M059J (cell line): ENCODE measurements at regions not wholly inside any gene's neighbourhood (a gene's known extent, or its start where the extent isn't known, plus 50 kb on each side); places are given as distances from the start of the nearest gene placed in this dataset.

Source experiments
- DNase-seq: peaks from one replicate; pipeline ENCODE4 v3.0.0-alpha.2; 2012; ENCODE audit warnings: low read depth

DNA sequence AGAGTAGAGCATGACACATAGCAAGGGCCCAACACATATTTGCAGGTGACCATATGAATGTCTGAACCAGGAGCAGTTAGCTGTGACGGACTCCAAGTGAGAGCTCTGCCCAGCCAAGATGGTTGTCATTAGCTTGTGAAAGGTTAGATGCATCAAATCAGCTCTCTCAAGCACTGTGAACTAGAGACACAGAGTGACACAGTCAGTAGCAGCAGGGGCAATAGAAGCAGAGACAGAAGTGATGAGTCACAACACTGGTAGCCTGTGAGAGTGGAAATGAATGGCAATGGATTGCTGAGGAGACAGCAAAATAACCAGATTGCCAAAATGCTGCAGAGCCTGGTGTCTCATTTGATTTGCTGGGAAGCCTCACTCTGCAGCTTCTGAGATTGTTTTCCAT lies 558.9 kb downstream of the PKHD1 start:
- DNase-seq: peak; percentile 42

DNA sequence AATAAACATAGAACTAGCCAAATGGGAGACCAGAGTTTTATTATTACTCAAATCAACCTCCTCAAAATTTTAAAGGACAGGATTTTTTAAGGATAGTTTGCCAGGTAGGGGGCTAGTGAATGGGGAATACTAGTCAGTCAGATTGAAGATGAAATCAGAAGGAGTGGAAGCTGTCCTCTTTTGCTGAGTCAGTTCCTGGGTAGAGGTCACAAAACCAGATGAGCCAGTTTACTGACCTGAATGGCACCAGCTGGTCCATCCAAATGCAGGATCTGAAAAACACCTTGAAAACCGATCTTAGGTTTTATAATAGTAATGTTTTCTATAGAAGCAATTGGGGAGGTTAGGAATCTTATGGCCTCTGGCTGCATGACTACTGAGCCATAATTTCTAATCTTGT lies 558.2 kb downstream of the PKHD1 start:
- no peak for DNase-seq

DNA sequence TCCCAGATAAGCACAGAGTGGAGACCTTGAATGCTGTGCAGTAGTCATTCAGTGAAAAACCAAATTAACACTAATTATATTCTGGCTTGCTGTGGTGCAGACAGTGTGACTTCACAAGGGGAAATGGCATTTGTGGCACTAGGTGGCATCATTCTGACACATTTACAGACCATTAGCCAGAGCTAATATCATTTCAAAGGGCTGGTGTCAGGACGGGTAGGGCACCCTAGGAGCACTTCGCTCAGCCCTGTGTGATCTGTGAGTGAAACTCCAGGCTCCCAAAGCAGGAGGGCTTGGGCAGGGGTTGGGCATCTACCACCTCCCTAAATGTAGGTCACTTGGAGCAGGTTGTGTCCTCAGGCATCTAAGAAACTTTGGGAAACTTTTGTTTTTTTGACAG lies 555.8 kb downstream of the PKHD1 start:
- DNase-seq: no peak

DNA sequence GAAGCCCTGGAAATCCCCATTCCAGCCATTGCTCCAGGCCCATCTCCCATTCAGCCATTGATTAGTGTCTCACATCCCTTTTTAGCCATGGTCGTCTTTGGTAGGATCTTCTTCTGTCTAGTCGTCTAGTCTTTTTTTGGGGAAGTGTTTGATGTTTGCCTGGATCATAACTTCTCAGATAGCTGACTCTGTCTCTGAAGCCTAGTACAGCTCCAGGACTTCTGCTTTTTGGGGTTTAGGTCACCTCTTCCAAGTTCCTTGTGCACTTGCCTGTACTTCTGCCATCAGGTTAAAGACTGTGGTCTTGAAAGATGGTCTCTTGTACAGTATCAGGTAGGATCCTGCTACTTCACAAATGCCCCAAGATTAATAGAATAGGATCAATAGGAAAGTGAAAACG lies 553.5 kb downstream of the PKHD1 start:
- DNase-seq: no peak

DNA sequence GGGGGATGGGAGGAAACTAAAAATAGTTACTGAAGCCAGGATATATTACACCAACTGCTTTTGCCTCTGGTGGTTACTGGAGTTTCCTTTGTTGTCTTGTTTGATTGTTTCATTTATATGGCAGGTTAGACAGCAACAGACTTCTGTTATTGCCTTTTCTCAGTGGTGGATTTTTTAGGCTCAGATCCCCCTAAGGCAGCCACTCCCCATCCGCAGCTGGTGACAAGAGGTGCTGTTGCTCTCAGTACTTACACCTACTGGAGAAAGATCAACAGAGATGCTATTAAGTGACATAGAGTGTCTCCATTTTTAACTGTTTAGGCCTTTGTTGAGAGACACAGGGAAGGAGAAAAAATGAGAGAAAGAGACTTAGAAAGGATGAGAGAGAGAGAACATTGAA lies 552.1 kb downstream of the PKHD1 start:
- no peak for DNase-seq

DNA sequence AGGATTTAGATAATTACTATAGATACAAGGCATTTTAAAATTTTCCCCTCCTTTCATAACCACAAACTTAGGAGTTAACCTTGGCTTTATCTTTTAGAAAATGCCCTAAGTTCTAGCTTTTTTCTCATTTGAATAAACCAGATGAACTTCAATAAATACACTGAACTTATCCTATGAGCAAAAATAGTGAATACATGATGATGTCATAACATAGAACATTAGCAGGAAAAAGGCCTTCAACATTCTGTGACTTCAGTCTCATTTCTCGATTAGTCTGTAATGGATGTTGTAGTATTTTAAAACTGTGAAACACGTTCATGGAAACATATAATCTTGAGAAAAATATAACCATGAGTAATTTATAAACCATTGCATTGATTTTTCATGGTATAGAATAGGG lies 550.7 kb downstream of the PKHD1 start:
- DNase-seq: no peak

DNA sequence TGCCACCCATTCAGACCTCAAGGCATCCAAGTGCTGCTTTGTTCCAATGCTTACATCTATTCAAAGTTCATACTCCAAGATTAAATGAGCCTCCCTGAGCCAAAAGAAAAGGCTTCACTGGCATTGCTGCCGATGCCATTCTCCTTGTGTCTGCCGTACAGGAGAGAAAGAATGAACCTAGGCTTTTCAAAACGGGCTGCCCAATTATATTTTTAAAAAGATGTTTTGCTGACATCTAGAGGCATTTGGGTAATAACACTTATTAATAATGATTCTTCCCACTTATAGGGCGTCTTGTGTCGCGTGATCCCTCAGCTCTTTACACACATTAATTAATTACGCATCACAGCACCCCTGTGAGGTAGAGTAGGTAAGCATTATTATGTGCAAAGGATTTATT lies 545.6 kb downstream of the PKHD1 start:
- DNase-seq: peak; percentile 54

DNA sequence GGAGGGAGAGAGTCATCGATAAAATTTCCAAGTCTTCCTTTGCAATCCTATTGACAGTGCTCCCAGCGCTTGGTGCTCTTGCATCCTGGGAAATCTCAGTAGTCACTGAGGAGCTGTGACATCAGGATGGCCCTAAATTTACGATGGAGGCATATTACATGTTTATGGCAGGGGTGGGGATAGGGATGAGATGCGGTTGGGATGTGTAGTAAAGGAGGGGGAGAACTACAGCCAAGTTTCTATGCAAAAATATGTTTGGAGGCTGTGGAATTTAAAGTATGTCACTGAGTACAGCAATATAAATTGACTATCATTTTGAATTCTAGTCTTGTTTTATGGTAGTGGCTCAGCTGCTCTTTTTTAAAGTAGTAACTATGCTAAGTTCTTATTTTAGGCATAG lies 544.9 kb downstream of the PKHD1 start:
- DNase-seq: no peak

DNA sequence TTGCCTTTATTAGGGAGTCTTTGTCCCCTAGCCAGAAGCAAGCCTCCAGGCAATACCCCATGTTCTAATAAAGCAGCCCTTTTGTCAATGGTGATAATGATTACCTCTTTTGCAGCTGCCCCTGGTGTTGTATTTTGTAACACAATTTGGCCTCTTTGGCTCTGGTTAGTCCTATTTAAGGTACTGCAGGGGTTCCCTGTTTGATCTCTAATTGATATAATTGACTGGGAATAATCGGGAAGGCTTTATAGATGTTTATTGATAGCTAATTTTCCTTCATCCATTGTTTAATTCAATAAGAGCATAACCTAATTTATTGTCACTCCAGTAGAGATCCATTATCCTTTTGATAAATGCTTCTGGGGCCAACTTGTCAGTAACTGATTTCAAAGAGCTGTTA lies 537.2 kb downstream of the PKHD1 start:
- no peak for DNase-seq

DNA sequence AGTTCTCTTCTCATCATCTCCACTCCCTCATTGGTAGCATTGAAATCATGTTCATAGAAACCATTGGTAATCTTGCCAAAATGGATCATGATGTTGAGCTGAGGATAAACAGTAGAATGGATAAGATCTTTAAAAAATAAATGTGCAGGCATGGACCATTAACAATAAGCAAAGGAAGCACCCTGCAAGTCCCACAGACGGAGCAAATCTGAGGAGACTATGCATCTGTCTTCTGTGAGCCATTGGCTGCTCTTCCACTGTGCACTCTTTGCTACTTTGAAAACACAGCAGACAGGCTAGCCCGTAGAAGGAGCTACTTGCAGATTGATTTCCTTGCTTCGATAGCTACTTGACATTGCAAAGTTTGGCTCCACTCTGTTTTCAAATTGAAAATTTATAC lies 535.0 kb downstream of the PKHD1 start:
- DNase-seq: no peak

DNA sequence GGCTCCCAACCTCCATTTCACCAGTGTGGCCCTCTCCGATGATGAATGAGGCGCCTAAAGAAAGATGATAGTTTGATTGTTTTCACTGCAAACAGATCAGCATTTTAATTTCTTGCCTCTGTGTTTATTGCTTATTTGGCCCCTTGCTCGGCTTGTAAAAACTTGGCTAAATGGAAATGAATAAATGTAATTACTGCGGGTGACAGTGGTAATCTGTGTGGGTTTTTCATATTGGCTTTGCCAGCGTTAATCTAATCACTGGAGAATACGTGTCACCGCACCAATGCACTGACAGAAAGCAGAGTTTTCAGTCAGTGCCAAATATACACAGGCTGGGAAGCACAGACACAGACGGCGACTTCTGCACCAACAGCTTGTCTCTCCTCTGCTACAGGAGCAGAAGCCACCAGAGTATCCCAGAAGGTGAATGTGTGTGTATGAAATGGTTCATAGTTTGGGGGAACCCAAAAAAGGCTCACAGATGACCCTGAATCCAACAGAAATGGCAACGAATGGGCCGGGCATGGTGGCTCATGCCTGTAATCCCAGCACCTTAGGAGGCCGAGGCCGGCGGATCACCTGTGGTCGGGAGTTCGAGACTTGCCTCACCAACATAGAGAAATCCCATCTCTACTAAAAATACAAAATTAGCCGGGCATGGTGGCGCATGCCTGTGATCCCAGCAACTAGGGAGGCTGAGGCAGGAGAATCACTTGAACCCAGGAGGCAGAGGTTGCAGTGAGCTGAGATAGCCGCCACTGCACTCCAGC lies 534.0 kb downstream of the PKHD1 start:
- DNase-seq: no peak

DNA sequence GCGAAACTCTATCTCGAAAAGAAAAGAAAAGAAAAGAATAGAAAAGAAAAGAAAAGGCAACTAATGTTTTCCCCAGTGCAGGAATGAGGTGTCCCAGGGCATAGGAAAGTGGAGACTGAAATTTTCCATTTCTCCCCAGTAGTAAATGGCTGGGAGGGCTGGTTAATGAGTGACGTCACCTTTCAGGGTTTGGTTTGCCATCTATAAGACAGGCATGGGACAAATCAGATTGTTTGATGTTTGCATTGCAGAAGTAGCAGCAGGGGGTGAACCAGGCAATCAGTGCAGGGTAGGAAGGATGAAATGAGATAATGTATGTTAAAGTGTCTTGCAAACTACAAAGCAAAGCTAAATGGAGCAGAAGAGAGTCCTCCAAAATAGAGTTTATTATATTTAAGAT lies 533.4 kb downstream of the PKHD1 start:
- DNase-seq: no peak

DNA sequence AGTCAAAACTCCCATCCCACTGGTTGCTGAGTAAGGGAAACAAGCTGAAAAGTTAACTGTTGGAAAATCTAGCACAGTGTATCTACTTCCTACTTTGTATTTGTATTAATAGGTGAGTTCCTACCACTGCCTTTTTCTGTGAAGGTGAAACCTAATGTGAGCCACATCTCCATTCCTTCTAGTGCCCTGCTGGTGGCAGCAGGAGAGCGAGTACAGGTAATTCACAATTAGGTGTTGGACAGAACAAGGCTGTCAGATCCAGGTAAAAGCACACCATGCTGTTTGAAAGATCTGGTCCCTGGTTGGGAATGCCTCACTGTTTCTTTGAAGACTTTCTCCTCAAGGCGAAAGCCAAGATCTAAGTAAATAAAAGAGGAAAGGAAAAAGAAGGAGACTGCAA lies 528.4 kb downstream of the PKHD1 start:
- DNase-seq: peak; percentile 9

DNA sequence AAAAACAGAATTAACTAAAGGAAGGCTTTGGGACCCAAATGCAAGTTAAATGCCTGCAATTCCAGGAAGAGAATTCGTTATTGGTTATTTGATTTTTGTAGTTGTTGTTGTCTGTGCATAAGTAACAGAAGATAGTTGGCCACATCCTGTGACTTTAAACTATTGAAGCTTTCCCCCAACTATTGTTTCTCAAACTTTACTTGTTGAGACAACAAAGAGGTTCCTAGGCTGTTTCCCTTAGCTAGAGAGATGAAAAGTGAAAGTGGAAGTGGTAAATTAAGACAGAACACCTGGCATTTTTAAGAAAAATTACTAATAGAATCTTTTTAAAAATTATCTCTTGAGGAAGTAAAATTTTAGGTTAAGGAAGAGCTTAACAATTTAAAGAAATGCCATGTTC lies 525.2 kb downstream of the PKHD1 start:
- no peak for DNase-seq
